NCI-H187 treated with DMSO at 0.1 percent for 48 hours (cell line): ENCODE measurements at regions not wholly inside any gene's neighbourhood (a gene's known extent, or its start where the extent isn't known, plus 50 kb on each side); places are given as distances from the start of the nearest gene placed in this dataset.
"Not testable (repeated sequence)": the region's sequence is repeated elsewhere in the genome, so short reads cannot be mapped to it uniquely, and the experiment has no call there.

Experiments used
- DNase-seq: peaks from one replicate; lab custom pipeline; 2025; lab: John Stamatoyannopoulos, UW

GRCh38 chr6:139962654-139963347 lies 588.4 kb upstream of the CITED2 start:
- no peak for DNase-seq

GRCh38 chr6:139961190-139961589 lies 586.7 kb upstream of the CITED2 start:
- DNase-seq: no peak

GRCh38 chr6:139960671-139961070 lies 586.2 kb upstream of the CITED2 start:
- DNase-seq: no peak

GRCh38 chr6:139955366-139956155 lies 581.1 kb upstream of the CITED2 start:
- no peak for DNase-seq

GRCh38 chr6:139954463-139955071 lies 580.1 kb upstream of the CITED2 start:
- DNase-seq: no peak

- not testable (repeated sequence) for DNase-seq
Measured at GRCh38 chr6:139953780-139954179, 579.3 kb upstream of the CITED2 start.

- no peak for DNase-seq
Measured at GRCh38 chr6:139951172-139951571, 576.7 kb upstream of the CITED2 start.

GRCh38 chr6:139944976-139945375 lies 570.5 kb upstream of the CITED2 start:
- DNase-seq: no peak

GRCh38 chr6:139944131-139944530 lies 569.7 kb upstream of the CITED2 start:
- DNase-seq: no peak

GRCh38 chr6:139943391-139943790 lies 568.9 kb upstream of the CITED2 start:
- DNase-seq: no peak

- no peak for DNase-seq
Measured at GRCh38 chr6:139942331-139942730, 567.9 kb upstream of the CITED2 start.

GRCh38 chr6:139941826-139942225 lies 567.4 kb upstream of the CITED2 start:
- DNase-seq: no peak

- no peak for DNase-seq
Measured at GRCh38 chr6:139940741-139941729, 566.6 kb upstream of the CITED2 start.

GRCh38 chr6:139939189-139939979 lies 564.9 kb upstream of the CITED2 start:
- no peak for DNase-seq

GRCh38 chr6:139932671-139933070 lies 558.2 kb upstream of the CITED2 start:
- DNase-seq: no peak

GRCh38 chr6:139931747-139932146 lies 557.3 kb upstream of the CITED2 start:
- DNase-seq: no peak

- no peak for DNase-seq
Measured at GRCh38 chr6:139927742-139928305, 553.4 kb upstream of the CITED2 start.

GRCh38 chr6:139927236-139927635 lies 552.8 kb upstream of the CITED2 start:
- DNase-seq: no peak

- no peak for DNase-seq
Measured at GRCh38 chr6:139926711-139927110, 552.3 kb upstream of the CITED2 start.

- no peak for DNase-seq
Measured at GRCh38 chr6:139925894-139926641, 551.6 kb upstream of the CITED2 start.
